ENCODE measurements at regions not wholly inside any gene's neighbourhood (a gene's known extent, or its start where the extent isn't known, plus 50 kb on each side); places are given as distances from the start of the nearest gene placed in this dataset.

DNA sequence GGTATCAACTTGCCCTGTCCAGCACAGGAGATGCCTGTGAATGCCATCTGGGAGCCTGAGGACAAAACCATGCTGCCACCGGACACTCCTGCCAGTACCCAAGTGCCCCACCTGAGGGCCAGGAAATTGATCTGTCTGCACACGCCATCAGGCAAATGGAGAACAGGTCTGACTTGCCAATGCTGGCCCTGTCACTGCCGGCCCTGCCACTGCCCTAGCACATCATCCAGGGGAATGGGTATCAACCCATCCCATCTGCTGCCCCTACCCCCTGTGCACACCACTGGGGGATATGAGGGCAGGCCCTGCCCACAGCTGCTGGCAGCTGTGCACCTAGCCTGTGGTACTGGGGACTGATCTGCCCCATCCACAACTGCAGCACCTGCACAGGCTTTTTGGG lies 1081.6 kb upstream of the EYS start:
- in situ Hi-C loops (cut with HindIII; ENCODE audit: low sequenced_read_pairs), result no loop called here
- DNase-seq (ENCODE audit: low spot score), result no peak

DNA sequence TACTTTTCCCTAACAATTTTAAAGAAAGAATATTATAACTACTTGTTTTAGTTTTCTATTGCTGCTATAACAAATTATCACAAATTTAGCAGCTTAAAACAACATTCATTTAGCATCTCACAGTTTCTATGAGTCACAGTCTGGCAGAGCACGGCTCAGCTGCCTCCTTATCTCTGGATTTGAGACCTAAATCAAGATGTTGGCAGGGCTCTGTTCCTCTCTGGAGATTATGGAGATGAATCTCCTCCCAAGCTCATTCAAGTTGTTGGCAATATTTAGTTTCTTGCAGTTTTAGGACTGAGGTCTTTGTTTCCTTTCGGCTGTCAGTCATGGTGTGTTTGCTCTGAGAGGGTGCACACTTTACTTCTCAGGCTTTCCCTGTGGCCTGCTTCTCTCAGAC lies 1065.8 kb upstream of the EYS start:
- no peak for DNase-seq (ENCODE audit: low spot score)
- in situ Hi-C loops (cut with HindIII; ENCODE audit: low sequenced_read_pairs), result no loop called here

DNA sequence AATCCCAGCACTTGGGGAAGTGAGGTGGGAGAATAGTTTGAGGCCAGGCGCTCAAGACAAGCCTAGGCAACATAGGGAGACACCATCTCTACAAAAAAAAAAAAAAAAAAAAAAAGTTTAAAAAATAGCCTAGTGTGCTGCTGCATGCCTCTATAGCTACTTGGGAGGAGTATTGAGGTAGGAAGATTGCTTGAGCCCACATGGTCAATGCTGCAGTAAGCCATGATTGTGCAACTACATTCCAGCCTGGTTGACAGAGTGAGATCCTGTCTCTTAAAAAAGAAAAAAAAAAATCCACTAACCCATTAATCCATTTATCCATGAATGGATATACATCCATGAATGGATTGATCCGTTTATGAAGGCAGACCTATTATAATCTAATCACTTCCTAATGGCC lies 1064.6 kb upstream of the EYS start:
- in situ Hi-C loops (cut with HindIII; ENCODE audit: low sequenced_read_pairs), result no loop called here
- DNase-seq (ENCODE audit: low spot score), result no peak

DNA sequence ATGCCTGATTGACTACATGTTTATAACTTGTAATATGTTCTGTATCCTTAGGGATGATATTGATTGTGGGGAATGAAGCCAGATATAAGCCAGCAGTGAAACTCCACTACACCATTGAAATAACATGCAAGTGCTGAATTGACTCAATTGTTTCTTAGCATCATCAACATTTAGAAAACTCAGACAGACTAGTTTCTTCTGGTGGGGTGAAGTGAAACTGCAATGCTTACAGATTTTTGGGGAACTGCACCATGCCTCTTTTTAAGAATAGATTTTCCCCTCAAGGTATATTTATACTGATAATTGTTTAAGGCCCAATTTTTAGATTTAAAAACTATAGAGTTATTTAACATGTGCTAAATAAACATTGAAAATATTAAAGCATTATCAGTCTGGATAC lies 1044.6 kb upstream of the EYS start:
- in situ Hi-C loops (cut with HindIII; ENCODE audit: low sequenced_read_pairs), result no loop called here

DNA sequence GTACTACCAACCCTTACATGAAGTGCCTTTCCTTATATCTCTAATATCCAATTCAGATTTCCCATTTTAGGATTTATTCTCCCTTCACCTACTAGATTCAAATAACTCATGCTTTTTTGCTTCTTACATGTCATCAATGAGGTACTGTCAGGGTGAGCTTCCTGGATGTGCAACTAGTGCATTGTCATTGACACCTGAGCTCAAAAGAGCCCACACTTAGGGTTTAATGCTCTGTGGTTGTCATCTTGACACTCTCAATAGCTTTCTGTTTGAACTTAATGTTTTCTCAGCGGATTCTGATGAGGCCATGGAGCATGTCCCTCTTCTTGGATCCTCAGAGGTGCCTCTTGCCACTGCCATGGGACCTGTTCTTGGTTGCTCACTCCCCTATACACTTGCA lies 1033.3 kb upstream of the EYS start:
- in situ Hi-C loops (cut with HindIII; ENCODE audit: low sequenced_read_pairs), result no loop called here
- no peak for DNase-seq (ENCODE audit: low spot score)

More for the DNA sequence above, 1044.6 kb upstream of the EYS start:
- no peak for DNase-seq (ENCODE audit: low spot score)

DNA sequence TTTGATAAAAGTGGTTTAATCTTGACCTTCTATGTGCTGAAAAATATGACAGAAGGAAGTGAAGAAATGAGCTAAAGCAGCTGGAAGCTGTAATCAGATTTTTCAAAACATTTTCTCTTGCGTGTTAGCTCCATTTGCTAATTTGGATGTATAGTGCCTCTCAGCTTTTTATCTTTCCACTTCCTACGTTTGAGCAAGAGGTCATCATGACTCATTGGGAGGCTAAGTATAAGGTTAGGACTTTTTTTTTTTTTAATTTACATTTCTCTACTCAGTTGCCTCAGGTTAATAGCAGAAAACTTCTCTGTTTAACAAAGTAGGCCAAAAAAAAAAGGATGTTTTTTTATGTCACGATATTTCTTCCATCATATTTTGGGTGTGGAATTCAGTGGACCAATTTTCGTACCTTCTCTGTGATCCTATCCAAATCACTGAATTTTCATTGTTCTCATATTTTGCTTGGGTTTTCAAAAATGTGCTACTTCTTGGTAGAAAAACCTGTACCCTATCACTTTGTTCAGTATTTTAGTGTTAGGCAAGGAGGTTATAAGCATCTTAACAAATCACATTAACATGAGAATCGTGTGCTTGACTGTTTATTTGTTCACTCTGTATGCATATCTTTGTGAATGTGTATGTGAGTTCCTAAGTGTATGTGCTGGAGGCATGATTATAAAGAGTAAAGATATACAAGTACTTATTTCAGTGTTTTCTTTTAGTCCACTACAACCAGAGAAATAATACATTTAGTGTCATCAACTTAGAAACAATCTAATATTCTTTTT lies 1028.3 kb upstream of the EYS start:
- in situ Hi-C loops (cut with HindIII; ENCODE audit: low sequenced_read_pairs), result no loop called here
- DNase-seq (ENCODE audit: low spot score), result no peak

DNA sequence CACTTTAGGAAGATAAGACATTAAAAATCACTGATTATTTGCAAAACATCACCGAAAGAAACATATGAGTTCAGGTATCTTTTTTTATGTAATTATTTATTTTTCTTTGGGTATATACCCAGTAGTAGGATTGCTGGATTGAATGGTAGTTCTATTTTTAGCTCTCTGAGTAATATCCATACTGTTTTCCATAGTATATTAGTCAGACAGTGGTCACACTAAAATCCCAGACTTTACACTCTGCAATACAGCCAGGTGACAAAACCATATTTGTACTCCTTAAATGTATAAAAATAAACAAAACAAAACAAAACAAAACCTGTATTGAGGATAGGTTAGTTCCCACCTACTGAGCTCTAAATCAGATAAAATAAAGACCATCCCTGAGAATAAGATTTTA lies 1024.3 kb upstream of the EYS start:
- in situ Hi-C loops (cut with HindIII; ENCODE audit: low sequenced_read_pairs), result no loop called here
- DNase-seq (ENCODE audit: low spot score), result no peak

DNA sequence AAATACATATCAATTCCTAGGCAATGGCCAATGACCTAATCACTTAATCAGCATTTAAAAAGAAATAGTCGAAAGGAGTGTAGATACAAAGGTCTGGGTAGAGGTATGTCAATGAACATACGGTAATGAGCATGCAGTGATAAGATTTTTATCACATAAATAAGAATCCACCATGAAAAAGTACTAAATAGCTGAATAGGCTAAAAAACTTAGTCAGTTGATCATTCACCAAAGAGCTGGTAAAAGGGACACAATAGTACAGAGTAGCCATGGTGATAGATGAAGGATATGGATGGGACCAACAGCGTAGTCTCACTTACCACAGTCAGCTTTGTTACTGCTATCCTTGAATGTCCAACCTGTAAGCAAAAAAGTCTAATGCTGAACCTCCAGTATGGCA lies 1018.6 kb upstream of the EYS start:
- in situ Hi-C loops (cut with HindIII; ENCODE audit: low sequenced_read_pairs), result no loop called here
- no peak for DNase-seq (ENCODE audit: low spot score)

DNA sequence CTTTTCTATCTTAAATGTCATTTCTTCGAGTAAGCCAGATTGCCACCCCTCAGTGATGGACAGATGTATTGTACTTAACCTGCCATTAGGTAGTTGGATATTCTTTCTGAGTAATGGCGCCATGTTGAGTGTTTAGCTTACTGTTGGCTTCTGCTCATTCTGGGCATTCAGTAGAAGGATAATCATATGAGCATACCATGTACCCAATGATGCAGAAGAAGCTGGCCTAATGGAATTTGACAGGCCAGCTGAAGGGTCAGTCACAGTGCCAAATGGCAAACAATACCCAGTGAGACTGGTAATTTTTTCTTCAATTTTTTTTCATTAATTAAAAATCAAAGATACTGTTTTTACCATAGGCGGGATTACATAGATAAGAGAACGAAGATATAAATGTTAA lies 1010.8 kb upstream of the EYS start:
- in situ Hi-C loops (cut with HindIII; ENCODE audit: low sequenced_read_pairs), result no loop called here
- no peak for DNase-seq (ENCODE audit: low spot score)

DNA sequence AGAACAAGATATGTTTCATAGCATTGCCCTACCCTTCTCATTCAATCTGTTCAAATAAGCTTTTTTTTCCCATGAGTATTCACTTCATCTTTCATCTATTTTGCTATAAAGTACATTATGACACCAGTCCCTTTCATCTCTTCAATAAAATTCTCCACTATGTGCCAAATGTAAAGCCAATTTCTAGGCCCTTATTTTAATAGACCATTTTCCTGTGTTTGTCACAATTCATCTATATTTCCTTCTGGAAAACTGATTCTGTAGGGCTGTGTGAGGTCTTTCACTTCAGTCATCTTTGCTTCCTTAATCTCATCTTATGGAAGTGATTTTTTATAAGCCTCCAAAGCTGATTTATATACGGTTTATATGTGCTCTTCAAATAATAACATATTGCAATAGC lies 992.4 kb upstream of the EYS start:
- DNase-seq (ENCODE audit: low spot score), result no peak
- in situ Hi-C loops (cut with HindIII; ENCODE audit: low sequenced_read_pairs), result no loop called here

DNA sequence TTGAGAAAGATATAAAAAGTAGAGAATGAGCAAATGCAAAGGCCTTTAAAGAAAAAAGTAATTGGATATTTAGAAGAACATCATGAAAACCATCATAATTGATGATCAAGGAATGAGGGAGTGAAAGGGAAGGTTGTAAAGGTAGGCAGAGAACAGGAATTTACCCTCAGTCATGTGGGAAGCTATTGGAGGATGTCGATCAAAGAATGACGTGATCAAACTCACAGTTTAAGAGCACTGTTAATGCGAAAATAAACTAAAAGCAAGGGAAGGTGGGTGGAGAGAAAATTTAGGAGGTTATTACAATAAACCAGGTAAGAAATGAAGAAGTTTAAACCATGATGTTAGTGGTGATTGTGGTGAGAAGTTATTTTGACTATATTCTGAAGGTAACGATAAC lies 982.6 kb upstream of the EYS start:
- in situ Hi-C loops (cut with HindIII; ENCODE audit: low sequenced_read_pairs), result no loop called here
- DNase-seq (ENCODE audit: low spot score), result no peak

DNA sequence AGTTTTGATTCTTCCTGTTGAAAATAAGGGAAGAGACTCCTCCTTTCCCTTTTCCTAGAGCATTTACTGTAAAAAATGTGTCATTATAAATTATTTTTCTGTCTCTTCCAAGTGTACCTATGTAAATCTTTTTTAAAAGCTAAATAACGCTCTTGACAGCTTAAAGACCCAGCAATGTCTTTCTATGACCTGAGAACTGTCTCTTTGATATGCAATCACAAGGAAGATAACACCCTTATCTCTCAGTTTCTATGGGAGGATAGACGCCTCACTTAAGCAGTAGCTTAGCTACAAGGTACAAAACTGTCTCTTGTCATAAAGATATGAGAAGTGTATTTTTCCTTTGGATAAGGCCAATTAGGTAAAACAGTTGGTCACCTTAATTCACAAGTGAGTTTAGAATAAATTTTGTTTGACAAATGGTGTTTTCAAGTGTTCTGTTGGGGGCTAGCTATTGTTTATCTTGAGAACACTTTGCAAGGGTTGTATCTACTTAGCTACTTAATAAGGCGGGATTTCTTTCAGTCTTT lies 980.6 kb upstream of the EYS start:
- DNase-seq (ENCODE audit: low spot score), result no peak
- in situ Hi-C loops (cut with HindIII; ENCODE audit: low sequenced_read_pairs), result no loop called here

DNA sequence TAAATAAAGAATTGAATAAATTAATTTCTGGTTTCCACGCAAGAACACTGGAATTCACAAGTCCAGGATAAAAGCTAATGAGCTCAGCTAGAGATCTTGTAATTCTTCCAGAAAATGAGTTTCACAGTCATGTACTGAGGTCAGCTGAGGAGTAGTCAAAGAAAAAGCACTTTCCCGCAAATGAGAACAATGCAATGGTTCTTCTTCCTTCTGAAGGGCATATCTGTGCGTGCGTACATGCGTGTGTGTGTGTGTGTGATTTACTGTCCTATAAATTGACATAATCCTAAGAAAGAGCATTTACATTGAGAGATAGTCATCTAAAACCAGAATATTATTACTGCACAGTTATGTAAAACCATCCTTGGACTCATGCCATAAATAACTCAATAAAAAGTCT lies 968.9 kb upstream of the EYS start:
- DNase-seq (ENCODE audit: low spot score), result no peak
- in situ Hi-C loops (cut with HindIII; ENCODE audit: low sequenced_read_pairs), result no loop called here

DNA sequence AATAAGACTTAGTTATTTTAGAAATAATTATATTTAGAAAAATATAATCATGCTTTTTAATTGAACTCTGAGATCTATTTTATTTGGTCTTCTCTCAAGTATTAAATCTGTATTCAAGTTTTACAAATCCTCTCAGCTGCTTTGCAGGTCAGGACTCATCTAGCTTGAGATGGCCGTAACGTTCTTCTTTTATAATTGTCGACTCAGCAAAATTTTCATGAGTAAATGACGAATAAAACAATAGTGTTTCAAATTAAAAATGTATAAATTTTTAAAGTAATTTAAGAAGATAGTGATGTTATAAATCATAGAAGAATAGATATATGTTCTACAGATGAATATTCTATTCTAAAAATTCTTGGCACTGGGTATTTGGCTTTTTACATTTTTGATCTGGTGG lies 957.1 kb upstream of the EYS start:
- in situ Hi-C loops (cut with HindIII; ENCODE audit: low sequenced_read_pairs), result no loop called here
- DNase-seq (ENCODE audit: low spot score), result no peak

DNA sequence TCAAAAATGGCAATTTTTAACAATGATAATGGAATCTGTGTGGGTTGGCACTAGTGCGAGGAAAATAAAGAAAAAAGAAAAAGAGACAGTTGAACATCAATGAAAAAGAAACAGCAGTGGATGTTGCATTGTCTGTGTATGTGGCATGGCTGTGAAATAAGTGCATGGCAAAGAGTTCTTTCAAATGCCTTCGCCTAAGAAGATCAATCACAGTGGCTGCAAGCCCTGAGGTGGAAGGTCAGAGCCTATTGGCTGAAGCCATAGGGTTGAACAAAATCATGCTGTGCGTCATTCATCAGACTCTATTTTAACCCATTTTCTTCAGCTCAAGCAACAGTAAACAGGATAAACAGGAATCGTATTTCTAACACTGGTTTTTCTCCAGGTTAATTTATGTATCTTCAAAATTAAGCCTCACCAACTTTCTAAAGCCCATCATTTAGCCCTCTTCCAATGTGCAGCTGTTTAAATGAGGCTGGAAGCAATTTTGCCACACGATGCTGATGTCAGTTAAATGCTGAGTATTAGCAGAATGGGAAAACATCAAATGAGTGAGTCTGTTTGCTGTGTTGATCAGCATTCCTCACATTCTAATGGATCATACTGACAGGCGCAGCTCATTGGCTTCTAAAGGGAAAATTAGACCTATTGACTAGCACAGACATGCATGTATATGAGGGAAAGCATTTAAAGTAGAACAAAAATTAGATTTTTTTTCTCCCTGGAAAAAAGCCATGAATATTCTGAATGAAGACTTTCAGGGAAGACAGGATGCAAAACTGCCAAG lies 955.9 kb upstream of the EYS start:
- DNase-seq (ENCODE audit: low spot score), result no peak
- in situ Hi-C loops (cut with HindIII; ENCODE audit: low sequenced_read_pairs), result no loop called here

DNA sequence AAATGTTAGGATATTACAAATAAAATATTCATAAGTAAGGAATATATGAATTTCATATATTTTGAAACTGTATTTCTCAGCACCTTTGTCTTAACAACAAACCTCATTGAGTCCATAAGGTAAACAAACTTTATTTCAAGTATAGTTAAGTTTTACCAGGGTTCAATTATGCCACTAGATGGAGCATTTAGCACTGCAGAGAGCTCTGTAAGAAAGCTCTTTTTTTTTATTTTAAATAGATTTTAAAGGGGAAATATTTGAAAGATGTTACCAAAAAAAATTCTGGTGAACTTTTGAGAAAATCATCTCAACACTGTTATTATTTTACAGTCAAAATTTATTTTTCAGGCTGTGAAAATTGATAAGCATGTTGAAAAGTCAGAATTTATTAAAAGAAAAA lies 955.2 kb upstream of the EYS start:
- in situ Hi-C loops (cut with HindIII; ENCODE audit: low sequenced_read_pairs), result no loop called here
- no peak for DNase-seq (ENCODE audit: low spot score)

DNA sequence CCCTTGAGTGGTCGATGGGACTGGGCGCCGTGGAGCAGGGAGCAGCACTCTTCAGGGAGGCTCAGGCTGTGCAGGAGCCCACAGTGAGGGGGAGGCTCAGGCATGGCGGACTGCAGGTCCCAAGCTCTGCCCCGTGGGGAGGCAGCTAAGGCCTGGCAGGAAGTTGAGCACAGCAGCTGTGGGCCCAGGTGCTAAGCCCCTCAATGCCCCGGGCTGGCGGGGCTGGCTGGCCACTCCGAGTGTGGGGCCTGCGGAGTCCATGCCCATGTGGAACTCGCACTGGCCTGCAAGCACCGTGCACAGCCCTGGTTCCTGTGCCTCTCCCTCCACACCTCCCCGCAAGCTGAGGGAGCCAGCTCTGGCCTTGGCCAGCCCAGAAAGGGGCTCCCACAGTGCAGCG lies 948.4 kb upstream of the EYS start:
- no peak for DNase-seq (ENCODE audit: low spot score)
- in situ Hi-C loops (cut with HindIII; ENCODE audit: low sequenced_read_pairs), result no loop called here

DNA sequence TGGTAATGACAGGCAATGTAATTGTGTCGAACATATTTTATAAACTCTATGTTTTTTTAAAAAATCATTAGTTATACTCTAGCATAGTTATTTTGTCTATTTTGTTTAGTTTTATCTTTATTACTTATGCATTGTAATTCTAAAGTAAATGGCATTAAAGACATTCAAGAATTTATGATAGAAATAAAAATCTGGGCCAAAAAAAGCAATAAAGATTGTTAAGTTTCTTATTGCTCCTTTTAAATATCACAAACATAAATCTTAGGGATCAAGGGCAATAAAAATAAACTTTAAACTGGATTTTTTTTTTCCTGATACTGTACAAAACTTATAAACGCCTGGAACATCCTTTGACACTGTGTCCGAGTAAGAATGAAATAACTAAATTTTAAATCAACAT lies 931.5 kb upstream of the EYS start:
- no peak for DNase-seq (ENCODE audit: low spot score)
- in situ Hi-C loops (cut with HindIII; ENCODE audit: low sequenced_read_pairs), result no loop called here

DNA sequence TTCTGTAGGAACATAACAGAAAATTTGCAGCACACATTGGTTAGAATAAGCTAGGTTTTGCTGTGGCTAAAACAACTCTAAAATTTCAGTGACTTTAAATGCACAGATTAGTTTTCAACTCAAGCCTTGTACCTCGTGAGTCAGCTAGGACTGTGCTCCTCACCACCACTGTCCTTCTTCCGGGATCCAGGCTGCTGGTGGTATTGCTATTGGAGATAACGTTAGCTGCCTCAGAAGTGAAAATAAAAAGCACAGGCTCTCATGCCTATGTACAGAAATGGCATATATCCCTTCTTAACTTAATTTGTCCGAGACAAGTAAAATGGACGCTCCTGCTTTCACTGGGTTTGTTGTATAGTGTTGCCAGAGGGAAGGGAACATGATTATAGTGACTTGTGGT lies 931.1 kb upstream of the EYS start:
- in situ Hi-C loops (cut with HindIII; ENCODE audit: low sequenced_read_pairs), result no loop called here
- DNase-seq (ENCODE audit: low spot score), result no peak

DNA sequence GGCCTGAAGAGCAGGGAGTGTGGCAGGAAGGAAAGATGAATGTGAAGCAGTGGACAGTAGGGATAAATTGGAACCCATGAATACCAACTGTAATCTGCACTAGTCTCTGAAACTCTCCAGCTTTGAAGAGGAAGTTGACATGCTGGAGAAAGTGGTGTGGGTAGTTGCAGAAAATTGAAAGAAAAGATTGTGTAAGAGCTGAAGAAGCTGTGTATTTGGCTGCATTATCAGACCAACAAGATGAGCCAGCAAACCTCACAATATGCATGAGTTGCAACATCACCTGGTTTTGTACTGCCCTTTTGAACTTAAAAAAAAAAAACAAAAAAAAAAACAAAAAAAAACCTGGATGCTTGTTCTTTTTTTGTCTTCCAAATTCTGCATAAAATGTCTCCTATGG lies 921.9 kb upstream of the EYS start:
- no peak for DNase-seq (ENCODE audit: low spot score)

DNA sequence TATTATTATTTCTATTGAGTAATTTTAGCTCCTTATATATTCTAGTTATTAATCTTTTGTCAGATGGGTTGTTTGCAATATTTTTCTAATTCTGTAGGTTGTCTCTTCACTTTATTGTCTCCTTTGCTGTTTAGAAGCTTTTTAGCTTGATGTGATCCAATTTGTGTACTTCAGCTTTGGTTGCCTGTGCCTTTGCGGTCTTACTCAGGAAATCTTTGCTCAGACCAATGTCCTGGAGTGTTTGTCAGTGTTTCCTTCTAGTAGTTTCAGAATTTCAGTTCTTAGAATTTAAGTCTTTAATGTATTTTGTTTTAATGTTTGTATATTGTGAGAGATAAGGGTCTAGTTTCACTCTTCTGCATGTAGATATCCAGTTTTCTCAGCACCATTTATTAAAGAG lies 916.0 kb upstream of the EYS start:
- no peak for DNase-seq (ENCODE audit: low spot score)
- in situ Hi-C loops (cut with HindIII; ENCODE audit: low sequenced_read_pairs), result no loop called here

More for the DNA sequence above, 921.9 kb upstream of the EYS start:
- in situ Hi-C loops (cut with HindIII; ENCODE audit: low sequenced_read_pairs), result no loop called here

Data from G401 (cell line).